BLaER1 (cell line): ENCODE measurements at regions not wholly inside any gene's neighbourhood (a gene's known extent, or its start where the extent isn't known, plus 50 kb on each side); places are given as distances from the start of the nearest gene placed in this dataset.

ENCODE experiments used
- H3K27ac ChIP-seq: shearing (Covaris generic); formaldehyde crosslinking; 2 replicates; pipeline ENCODE4 v1.8.1; 2022
- H3K27me3 ChIP-seq: shearing (Covaris generic); formaldehyde crosslinking; 2 replicates; pipeline ENCODE4 v1.8.1; 2022
- H3K36me3 ChIP-seq: shearing (Covaris generic); formaldehyde crosslinking; 2 replicates; pipeline ENCODE4 v1.8.1; 2022
- H3K4me1 ChIP-seq: shearing (Covaris generic); formaldehyde crosslinking; 2 replicates; pipeline ENCODE4 v1.8.1; 2022
- H3K4me2 ChIP-seq: shearing (Covaris generic); formaldehyde crosslinking; 2 replicates; pipeline ENCODE4 v1.8.1; 2022
- H3K4me3 ChIP-seq: shearing (Covaris generic); formaldehyde crosslinking; 2 replicates; pipeline ENCODE4 v1.8.1; 2022
- H3K9ac ChIP-seq: shearing (Covaris generic); formaldehyde crosslinking; 2 replicates; pipeline ENCODE4 v1.8.1; 2022
- H3K9me3 ChIP-seq: shearing (Covaris generic); formaldehyde crosslinking; 2 replicates; pipeline ENCODE4 v1.8.1; 2022
- H4K20me1 ChIP-seq: shearing (Covaris generic); formaldehyde crosslinking; 2 replicates; pipeline ENCODE4 v1.8.1; 2022
- Cebpa-rat ChIP-seq: shearing (Covaris generic); IDR thresholded peaks from 2 replicates; pipeline ENCODE4 v1.8.1; 2022

- H3K4me2 ChIP-seq: no peak overlapping the region
- H4K20me1 ChIP-seq: no peaks in the 10 kb centered on the region
- H3K4me3 ChIP-seq: no peak overlapping the region
- no peak overlapping the region for H3K9ac ChIP-seq
- no peaks in the 10 kb centered on the region for H3K36me3 ChIP-seq
- H3K27me3 ChIP-seq: no peaks in the 10 kb centered on the region
- H3K9me3 ChIP-seq: no peaks in the 10 kb centered on the region
- TF ChIP-seq Cebpa-rat: no peak
- H3K27ac ChIP-seq: no peak overlapping the region
- peaks cover 5% of the 10 kb centered on the region for H3K4me1 ChIP-seq
Observed at GRCh38 chr2:39999864-40000263, 220.8 kb upstream of the THUMPD2 start.

DNA sequence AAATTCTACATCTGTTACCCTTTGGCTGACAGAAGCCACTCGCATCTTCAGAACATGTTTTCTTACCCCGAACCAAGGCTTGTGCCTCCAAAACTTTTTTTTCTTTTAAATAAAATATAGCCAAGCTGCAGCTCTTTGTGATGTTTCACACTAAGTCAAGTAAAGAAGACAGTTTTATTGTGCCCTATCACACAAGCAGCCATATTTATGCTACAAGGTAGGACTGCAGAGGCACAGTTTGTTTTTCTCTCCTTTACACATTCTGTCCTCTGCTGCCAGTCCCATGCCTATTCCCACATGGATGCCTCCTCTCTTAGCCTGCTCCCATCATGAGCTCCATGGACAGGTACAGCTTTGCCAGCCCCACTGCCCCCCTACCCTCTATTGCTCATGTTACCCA is 219.6 kb upstream of the THUMPD2 start:
- no peak overlapping the region for H3K4me2 ChIP-seq
- H3K9ac ChIP-seq: no peak overlapping the region
- no peaks in the 10 kb centered on the region for H4K20me1 ChIP-seq
- H3K36me3 ChIP-seq: no peaks in the 10 kb centered on the region
- H3K27ac ChIP-seq: no peak overlapping the region
- TF ChIP-seq Cebpa-rat: no peak
- no peak overlapping the region for H3K4me3 ChIP-seq
- H3K9me3 ChIP-seq: no peaks in the 10 kb centered on the region
- H3K4me1 ChIP-seq: no peaks in the 10 kb centered on the region
- no peaks in the 10 kb centered on the region for H3K27me3 ChIP-seq

DNA sequence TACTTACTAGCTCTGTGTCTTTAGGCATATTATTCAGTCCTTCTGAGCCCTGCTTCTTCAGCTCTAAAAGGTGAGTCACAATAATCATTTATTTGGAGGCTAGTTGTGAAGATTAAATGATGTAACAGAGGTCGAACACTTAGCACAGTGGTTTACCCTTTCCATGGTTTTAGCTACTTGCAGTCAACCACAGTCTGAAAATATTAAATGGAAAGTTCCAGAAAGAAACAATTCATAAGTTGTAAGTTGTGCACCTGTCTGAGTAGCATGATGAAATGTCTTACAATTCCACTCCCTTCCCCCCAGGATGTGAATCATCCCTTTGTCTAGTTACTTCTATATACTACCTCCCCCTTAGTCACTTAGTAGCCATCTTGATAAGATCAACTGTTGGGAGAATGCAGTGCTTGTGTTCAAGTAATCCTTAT is 217.6 kb upstream of the THUMPD2 start:
- Histone ChIP-seq H3K9ac (no peak overlapping the region), H3K9me3 (no peaks in the 10 kb centered on the region), H3K4me1 (no peaks in the 10 kb centered on the region), H3K27me3 (no peaks in the 10 kb centered on the region), H3K36me3 (no peaks in the 10 kb centered on the region), H3K4me2 (no peak overlapping the region), H3K4me3 (no peak overlapping the region), H3K27ac (no peak overlapping the region), H4K20me1 (no peaks in the 10 kb centered on the region)
- no peak for TF ChIP-seq Cebpa-rat

- Histone ChIP-seq H3K9ac (no peak overlapping the region), H4K20me1 (no peaks in the 10 kb centered on the region)
Observed at GRCh38 chr2:39995005-39995737, 216.1 kb upstream of the THUMPD2 start.

GRCh38 chr2:39994151-39994550 is 215.1 kb upstream of the THUMPD2 start:
- Histone ChIP-seq H3K27ac (no peak overlapping the region), H3K9me3 (no peaks in the 10 kb centered on the region), H3K4me2 (no peak overlapping the region), H4K20me1 (no peaks in the 10 kb centered on the region), H3K36me3 (no peaks in the 10 kb centered on the region), H3K4me3 (no peak overlapping the region), H3K4me1 (no peaks in the 10 kb centered on the region), H3K27me3 (no peaks in the 10 kb centered on the region), H3K9ac (no peak overlapping the region)
- no peak for TF ChIP-seq Cebpa-rat

More at GRCh38 chr2:39995005-39995737, 216.1 kb upstream of the THUMPD2 start:
- Histone ChIP-seq H3K27me3 (no peaks in the 10 kb centered on the region), H3K9me3 (no peaks in the 10 kb centered on the region), H3K36me3 (no peaks in the 10 kb centered on the region), H3K4me3 (no peak overlapping the region), H3K27ac (no peak overlapping the region), H3K4me2 (no peak overlapping the region), H3K4me1 (no peaks in the 10 kb centered on the region)
- TF ChIP-seq Cebpa-rat: no peak

GRCh38 chr2:39991298-39991697 is 212.2 kb upstream of the THUMPD2 start:
- Histone ChIP-seq H4K20me1 (no peaks in the 10 kb centered on the region), H3K36me3 (no peaks in the 10 kb centered on the region)

GRCh38 chr2:39990335-39990900 is 211.4 kb upstream of the THUMPD2 start:
- no peak for TF ChIP-seq Cebpa-rat
- H4K20me1 ChIP-seq: no peaks in the 10 kb centered on the region
- no peak overlapping the region for H3K27ac ChIP-seq
- no peak overlapping the region for H3K4me3 ChIP-seq
- H3K4me1 ChIP-seq: no peaks in the 10 kb centered on the region
- no peaks in the 10 kb centered on the region for H3K27me3 ChIP-seq
- no peaks in the 10 kb centered on the region for H3K36me3 ChIP-seq
- H3K9ac ChIP-seq: no peak overlapping the region
- no peak overlapping the region for H3K4me2 ChIP-seq
- no peaks in the 10 kb centered on the region for H3K9me3 ChIP-seq

More at GRCh38 chr2:39991298-39991697, 212.2 kb upstream of the THUMPD2 start:
- H3K9ac ChIP-seq: no peak overlapping the region
- no peak for TF ChIP-seq Cebpa-rat
- H3K4me2 ChIP-seq: no peak overlapping the region
- H3K27me3 ChIP-seq: no peaks in the 10 kb centered on the region
- H3K4me1 ChIP-seq: no peaks in the 10 kb centered on the region
- H3K4me3 ChIP-seq: no peak overlapping the region
- no peaks in the 10 kb centered on the region for H3K9me3 ChIP-seq
- H3K27ac ChIP-seq: no peak overlapping the region

DNA sequence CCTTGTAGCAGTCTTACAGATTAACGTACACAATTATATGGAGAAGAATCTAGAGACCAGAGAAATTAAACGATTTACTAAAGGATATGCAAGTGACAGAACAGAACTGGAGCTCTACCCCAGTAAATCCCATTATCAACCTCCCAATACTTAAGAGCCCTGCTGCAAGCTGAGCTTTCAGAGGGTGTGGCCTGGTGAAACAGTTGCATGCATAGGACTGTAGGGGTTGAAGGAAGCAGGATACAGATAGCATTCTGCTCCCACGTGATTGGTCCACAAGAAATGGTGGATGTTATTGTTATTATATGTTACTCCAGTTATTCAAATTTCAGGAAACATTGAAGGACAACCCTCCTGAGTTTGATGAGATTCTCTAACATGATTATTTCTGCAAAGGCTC is 210.8 kb upstream of the THUMPD2 start:
- H3K9ac ChIP-seq: no peak overlapping the region
- no peak overlapping the region for H3K4me3 ChIP-seq
- H3K27ac ChIP-seq: no peak overlapping the region
- no peak overlapping the region for H3K4me2 ChIP-seq
- no peaks in the 10 kb centered on the region for H3K27me3 ChIP-seq
- TF ChIP-seq Cebpa-rat: no peak
- no peaks in the 10 kb centered on the region for H3K36me3 ChIP-seq
- H3K4me1 ChIP-seq: no peaks in the 10 kb centered on the region
- H3K9me3 ChIP-seq: no peaks in the 10 kb centered on the region
- no peaks in the 10 kb centered on the region for H4K20me1 ChIP-seq

DNA sequence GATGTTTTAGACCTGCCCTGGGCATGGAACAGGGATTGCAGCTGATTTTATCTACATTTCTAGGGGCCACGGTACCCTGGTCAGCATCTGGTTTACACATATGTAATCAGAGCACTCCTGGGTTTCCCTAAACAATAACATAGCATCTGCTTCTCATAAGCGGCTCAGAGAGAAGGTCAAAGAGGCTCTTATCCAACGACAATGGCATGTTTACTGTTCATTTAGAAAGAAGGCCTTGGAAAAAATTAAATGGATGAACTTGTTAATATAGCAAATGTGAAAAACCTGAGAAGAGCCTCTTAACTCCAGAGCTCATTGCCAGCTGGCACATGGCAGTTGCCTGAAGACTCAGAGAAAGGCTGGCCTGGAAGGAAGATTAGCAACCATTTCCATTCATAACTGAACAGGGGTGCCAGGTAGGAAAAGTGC is 202.8 kb upstream of the THUMPD2 start:
- Histone ChIP-seq H3K4me2 (no peak overlapping the region), H3K36me3 (no peaks in the 10 kb centered on the region), H3K9ac (no peak overlapping the region), H3K4me1 (no peaks in the 10 kb centered on the region), H3K4me3 (no peak overlapping the region), H3K9me3 (peaks cover 15% of the 10 kb centered on the region; the same call in 1 of the 2 replicates), H3K27ac (no peak overlapping the region), H3K27me3 (no peaks in the 10 kb centered on the region), H4K20me1 (no peaks in the 10 kb centered on the region)
- no peak for TF ChIP-seq Cebpa-rat

DNA sequence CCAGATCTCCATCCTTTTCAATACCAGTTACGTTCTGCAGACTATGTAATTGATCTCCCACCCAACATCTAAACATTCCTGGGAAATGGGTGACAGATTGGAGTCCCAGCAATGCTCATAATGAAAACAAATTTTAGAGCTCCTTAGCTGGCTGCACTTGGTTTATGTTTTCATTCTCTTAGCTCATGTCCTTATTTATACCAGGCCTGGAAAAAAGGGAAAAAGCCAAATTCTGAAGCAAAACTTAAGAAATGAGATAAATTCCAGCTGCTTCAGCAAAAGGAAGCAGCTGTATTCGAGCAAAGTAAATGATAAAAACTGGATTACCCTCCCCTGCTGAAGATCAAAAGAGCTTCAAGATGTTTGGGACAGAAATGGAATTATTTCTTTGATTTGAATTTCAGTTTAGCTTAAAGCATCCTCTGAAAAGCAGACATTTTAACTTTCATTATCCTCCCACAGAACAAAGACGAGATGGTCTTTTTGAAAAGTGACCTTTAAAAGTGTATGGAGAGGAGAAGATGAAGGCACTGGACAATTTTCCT is 196.5 kb upstream of the THUMPD2 start:
- peaks cover 11% of the 10 kb centered on the region; the same call in 1 of the 2 replicates for H3K9me3 ChIP-seq
- no peaks in the 10 kb centered on the region for H3K4me1 ChIP-seq
- no peaks in the 10 kb centered on the region for H4K20me1 ChIP-seq
- TF ChIP-seq Cebpa-rat: no peak
- H3K4me3 ChIP-seq: no peak overlapping the region
- no peak overlapping the region for H3K27ac ChIP-seq
- no peak overlapping the region for H3K4me2 ChIP-seq
- H3K9ac ChIP-seq: no peak overlapping the region
- no peaks in the 10 kb centered on the region for H3K36me3 ChIP-seq
- H3K27me3 ChIP-seq: no peaks in the 10 kb centered on the region
